Naive thymus-derived CD8-positive, alpha-beta T cell (primary cell): ENCODE measurements at regions not wholly inside any gene's neighbourhood (a gene's known extent, or its start where the extent isn't known, plus 50 kb on each side); places are given as distances from the start of the nearest gene placed in this dataset.
"Not testable (repeated sequence)": the region's sequence is repeated elsewhere in the genome, so short reads cannot be mapped to it uniquely, and the experiment has no call there.

Source experiments
- ATAC-seq, 2 donors: fragments of 150-1000 bp; cut with Tn5 transposase in 1 of 2; sonication (Bioruptor Pico), chemical (Tn5 transposase) in 1 of 2; 1 replicate in 1 of 2; 2 replicates in 1 of 2; pipeline ENCODE4 v1.10.0; 2021; ENCODE audit warnings: mild to moderate bottlenecking in 2 of 2, moderate library complexity in 2 of 2
- POLR2A ChIA-PET: fragments of 350-600 bp; sonication (Branson Sonifier 250); formaldehyde crosslinking; loops from one replicate; lab custom pipeline; 2021; ENCODE audit warnings: antibody characterized with exemption; lab: Charles Lee
- DNase-seq, 10 donors: peaks; one replicate each; pipeline versions ENCODE4 v3.0.0 to v3.0.0-alpha.2; 2020 to 2022
- H3K27ac Mint-ChIP-seq, 10 donors: one replicate each; pipeline ENCODE4 v1.8.0; 2020 to 2022; ENCODE audit warnings: mild to moderate bottlenecking in 10 of 10, mixed read lengths in 10 of 10, moderate library complexity in 4 of 10, inconsistent platforms in 1 of 10
- H3K27me3 Mint-ChIP-seq, 5 donors: one replicate each; pipeline ENCODE4 v1.8.0; 2021 to 2022; ENCODE audit warnings: mixed read lengths in 5 of 5
- H3K36me3 Mint-ChIP-seq, 3 donors: one replicate each; pipeline ENCODE4 v1.8.0; 2020 to 2022; ENCODE audit warnings: mixed read lengths in 3 of 3, mild to moderate bottlenecking in 2 of 3, inconsistent platforms in 1 of 3
- H3K4me1 Mint-ChIP-seq, 4 donors: one replicate each; pipeline ENCODE4 v1.8.0; 2021 to 2022; ENCODE audit warnings: mixed read lengths in 4 of 4
- H3K4me3 Mint-ChIP-seq, 10 donors: one replicate each; pipeline ENCODE4 v1.8.0; 2020 to 2022; ENCODE audit warnings: mild to moderate bottlenecking in 10 of 10, mixed read lengths in 10 of 10, moderate library complexity in 6 of 10, inconsistent platforms in 1 of 10
- H3K9me3 Mint-ChIP-seq, 9 donors: one replicate each; pipeline ENCODE4 v1.8.0; 2020 to 2022; ENCODE audit warnings: mixed read lengths in 9 of 9, mild to moderate bottlenecking in 3 of 9, inconsistent platforms in 1 of 9, moderate library complexity in 1 of 9

DNA sequence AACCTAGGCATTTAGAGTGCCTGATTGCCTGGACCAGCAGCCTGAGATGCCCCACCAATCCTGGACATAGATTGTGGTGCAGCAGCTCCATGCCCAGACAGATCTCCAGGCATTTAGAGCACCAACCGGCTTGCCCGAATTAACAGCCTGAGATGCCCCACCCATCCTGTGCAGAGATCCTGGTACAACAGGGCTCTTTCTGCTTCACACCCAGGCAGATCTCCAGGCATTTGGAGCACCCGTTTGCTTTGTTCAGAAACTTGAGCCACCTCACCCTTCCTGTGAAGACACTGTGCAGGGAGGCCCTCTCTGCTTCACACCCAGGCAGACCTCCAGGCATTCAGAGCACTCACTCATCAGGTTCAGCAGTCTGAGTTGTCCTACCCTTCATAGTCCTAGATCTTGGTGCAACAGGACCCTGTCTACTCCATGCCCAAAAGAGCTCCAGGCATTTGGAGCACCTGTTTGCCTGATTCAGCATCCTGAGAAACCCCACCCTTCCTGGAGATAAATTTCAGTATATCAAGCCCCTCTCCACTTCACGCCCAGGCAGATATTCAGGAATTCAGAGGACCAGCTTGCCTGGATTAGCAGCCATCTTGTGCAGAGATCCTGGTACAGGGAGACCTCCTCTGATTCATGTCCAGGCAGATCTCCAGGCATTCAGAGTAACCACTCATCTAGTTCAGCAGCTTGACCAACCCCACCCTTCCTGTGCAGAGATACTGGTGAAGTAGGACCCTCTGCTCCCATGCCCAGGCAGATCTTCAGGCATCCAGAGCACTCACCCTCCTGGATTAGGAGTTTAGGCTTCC lies 189.2 kb upstream of the FERMT1 start:
- no peak overlapping the region for H3K27ac Mint-ChIP-seq
- peaks cover 0 to 11% (median 2%) of the 10 kb centered on the region in 5 donors for H3K27me3 Mint-ChIP-seq
- no peak for ATAC-seq
- DNase-seq: no peak
- H3K4me1 Mint-ChIP-seq: no peaks in the 10 kb centered on the region
- no peak overlapping the region for H3K4me3 Mint-ChIP-seq
- peaks cover 9 to 49% (median 23%) of the 10 kb centered on the region in 9 donors for H3K9me3 Mint-ChIP-seq
- H3K36me3 Mint-ChIP-seq: no peaks in the 10 kb centered on the region
- POLR2A ChIA-PET: no interaction called here

DNA sequence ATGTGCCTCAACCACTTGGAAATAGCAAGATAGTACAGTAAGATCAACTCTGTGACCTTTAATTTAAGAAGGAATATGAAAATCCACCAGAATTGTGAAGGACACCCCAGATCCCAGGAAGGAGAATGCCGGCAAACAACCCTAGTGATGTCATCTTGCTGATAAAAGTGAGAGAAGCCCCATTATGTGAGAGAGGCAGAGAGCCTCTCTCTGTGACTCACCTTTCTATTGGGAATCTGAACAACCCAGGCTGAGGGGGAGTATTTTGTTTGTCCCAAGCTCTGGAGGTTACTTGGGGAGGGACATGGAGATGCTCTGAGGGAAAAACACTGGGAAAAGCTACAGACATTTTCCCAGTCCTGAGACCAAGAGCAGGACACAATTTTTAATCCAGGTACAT lies 188.3 kb upstream of the FERMT1 start:
- DNase-seq (no peak), ATAC-seq (no peak)
- POLR2A ChIA-PET: no interaction called here
- H3K4me3 Mint-ChIP-seq: no peak overlapping the region
- peaks cover 9 to 57% (median 23%) of the 10 kb centered on the region in 9 donors for H3K9me3 Mint-ChIP-seq
- peaks cover 0 to 14% (median 2%) of the 10 kb centered on the region in 5 donors for H3K27me3 Mint-ChIP-seq
- no peak overlapping the region for H3K27ac Mint-ChIP-seq
- no peaks in the 10 kb centered on the region for H3K36me3 Mint-ChIP-seq
- H3K4me1 Mint-ChIP-seq: no peaks in the 10 kb centered on the region

DNA sequence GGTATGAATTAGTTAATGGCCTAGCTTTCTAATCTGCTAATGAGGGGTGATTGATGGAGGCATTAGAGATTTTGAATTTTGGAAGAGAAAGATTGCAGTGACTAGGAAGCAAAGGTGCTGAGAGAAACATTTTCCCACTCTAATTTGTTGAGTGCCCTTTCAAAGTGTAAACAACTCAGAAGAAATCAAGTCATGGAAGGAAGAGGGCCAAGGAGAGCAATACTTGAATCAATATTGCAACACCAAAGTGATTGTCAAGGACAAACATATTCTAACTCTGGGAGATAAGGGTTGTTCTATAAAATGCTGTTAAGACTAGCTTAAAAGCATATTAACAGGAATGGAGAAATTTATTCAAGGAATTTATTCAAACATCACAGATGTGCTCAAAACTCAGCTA lies 182.7 kb upstream of the FERMT1 start:
- Mint-ChIP-seq H3K36me3 (peaks cover 0 to 8% (median 0%) of the 10 kb centered on the region in 3 donors), H3K27me3 (peaks cover 0 to 18% (median 2%) of the 10 kb centered on the region in 5 donors), H3K4me3 (no peak overlapping the region), H3K27ac (no peak overlapping the region), H3K9me3 (peaks cover 0 to 39% (median 4%) of the 10 kb centered on the region in 9 donors), H3K4me1 (no peaks in the 10 kb centered on the region)
- DNase-seq: no peak
- POLR2A ChIA-PET: no interaction called here
- no peak for ATAC-seq

DNA sequence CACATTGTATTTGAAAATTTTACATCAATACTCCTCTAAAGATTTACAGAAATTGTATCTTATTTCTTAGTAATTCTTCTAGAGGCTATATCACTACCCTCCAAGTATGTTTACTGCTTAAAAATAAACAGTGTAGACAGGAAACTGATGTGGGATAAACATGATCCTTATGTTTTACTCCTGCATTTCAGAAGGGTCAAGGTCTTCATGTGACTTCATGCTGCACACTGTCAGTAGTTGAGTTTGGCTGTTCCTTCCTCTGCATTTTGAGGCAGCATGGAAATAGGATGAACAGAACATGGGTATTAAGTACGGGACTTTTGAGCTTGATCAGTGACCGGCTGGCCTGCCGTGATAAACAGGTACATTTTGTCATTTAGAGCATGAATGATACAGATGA lies 179.2 kb upstream of the FERMT1 start:
- peaks cover 0 to 8% (median 0%) of the 10 kb centered on the region in 3 donors for H3K36me3 Mint-ChIP-seq
- no peaks in the 10 kb centered on the region for H3K4me1 Mint-ChIP-seq
- POLR2A ChIA-PET: no interaction called here
- no peak for DNase-seq
- peaks cover 0 to 31% (median 4%) of the 10 kb centered on the region in 9 donors for H3K9me3 Mint-ChIP-seq
- ATAC-seq: no peak
- no peak overlapping the region for H3K27ac Mint-ChIP-seq
- no peak overlapping the region for H3K4me3 Mint-ChIP-seq
- peaks cover 0 to 9% (median 2%) of the 10 kb centered on the region in 5 donors for H3K27me3 Mint-ChIP-seq

DNA sequence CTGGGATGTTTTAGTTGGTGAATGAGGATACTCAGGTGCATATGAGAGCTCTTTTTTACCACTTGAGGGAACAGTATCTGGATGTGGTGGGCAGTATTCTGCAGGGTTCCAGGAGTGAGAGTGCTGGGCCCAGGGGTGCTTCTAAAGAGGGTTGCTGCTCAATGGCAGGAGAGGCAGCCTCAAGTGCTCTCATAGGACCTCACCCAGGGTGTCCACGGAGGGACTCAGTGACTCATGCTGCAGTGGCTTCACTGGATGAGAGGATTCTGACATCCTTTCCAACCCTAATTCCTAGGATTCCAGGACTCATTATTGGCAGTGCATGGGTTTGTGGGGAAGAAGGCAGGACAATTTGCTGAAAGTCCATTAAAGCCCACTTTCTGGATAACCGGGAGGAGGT lies 176.6 kb upstream of the FERMT1 start:
- H3K4me3 Mint-ChIP-seq: no peak overlapping the region
- no peak overlapping the region for H3K27ac Mint-ChIP-seq
- H3K9me3 Mint-ChIP-seq: peaks cover 0 to 22% (median 4%) of the 10 kb centered on the region in 9 donors
- POLR2A ChIA-PET: no interaction called here
- no peaks in the 10 kb centered on the region for H3K4me1 Mint-ChIP-seq
- H3K27me3 Mint-ChIP-seq: peaks cover 1 to 14% (median 5%) of the 10 kb centered on the region in 5 donors
- H3K36me3 Mint-ChIP-seq: peaks cover 0 to 8% (median 0%) of the 10 kb centered on the region in 3 donors
- ATAC-seq (no peak), DNase-seq (no peak)

DNA sequence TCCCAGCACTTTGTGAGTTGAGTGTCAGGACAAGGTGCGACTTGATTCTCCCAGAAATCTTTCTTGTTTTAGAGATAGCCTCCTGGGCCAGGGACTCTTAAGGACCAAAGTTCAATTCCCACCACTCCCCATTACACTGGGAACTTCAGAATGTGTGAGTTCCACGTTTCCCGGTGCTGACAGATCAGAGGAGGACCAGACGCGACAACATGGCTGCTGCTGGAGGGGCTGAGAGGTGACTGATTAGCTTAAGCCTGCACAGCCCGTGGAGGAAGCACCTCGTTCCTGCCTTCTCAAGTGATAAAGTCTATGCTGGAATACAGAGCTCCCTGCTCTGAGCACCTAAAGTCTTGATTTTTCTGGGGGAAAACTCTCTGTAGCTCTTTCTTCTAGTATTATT lies 175.2 kb upstream of the FERMT1 start:
- POLR2A ChIA-PET: no interaction called here
- Mint-ChIP-seq H3K36me3 (peaks cover 0 to 4% (median 0%) of the 10 kb centered on the region in 3 donors), H3K27me3 (peaks cover 1 to 7% (median 5%) of the 10 kb centered on the region in 5 donors), H3K27ac (no peak overlapping the region), H3K4me1 (no peaks in the 10 kb centered on the region), H3K9me3 (peaks cover 0 to 8% (median 3%) of the 10 kb centered on the region in 9 donors), H3K4me3 (no peak overlapping the region)
- ATAC-seq (no peak), DNase-seq (no peak)

DNA sequence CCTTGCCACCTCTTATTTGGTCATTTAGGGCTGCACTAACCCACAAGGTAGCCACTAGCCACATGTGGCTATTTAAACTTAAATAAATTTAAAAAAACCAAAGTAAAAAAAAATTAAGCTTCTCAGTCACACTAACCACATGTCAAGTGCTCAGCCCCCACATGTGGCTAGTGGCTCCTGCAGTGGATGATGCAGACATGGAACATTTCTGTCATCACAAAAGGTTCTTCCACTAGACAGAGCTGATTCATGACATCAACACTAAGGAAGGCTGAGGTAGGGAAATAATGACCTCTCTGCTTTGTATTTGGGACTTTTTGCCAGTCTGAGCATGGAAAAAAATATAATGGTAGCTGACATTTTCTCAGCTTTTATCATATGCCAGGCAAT lies 173.0 kb upstream of the FERMT1 start:
- Mint-ChIP-seq H3K36me3 (no peaks in the 10 kb centered on the region), H3K4me1 (no peaks in the 10 kb centered on the region), H3K4me3 (no peak overlapping the region), H3K27me3 (peaks cover 1 to 9% (median 7%) of the 10 kb centered on the region in 5 donors), H3K9me3 (peaks cover 0 to 8% (median 0%) of the 10 kb centered on the region in 9 donors), H3K27ac (no peak overlapping the region)
- POLR2A ChIA-PET: no interaction called here
- DNase-seq (no peak), ATAC-seq (no peak)

DNA sequence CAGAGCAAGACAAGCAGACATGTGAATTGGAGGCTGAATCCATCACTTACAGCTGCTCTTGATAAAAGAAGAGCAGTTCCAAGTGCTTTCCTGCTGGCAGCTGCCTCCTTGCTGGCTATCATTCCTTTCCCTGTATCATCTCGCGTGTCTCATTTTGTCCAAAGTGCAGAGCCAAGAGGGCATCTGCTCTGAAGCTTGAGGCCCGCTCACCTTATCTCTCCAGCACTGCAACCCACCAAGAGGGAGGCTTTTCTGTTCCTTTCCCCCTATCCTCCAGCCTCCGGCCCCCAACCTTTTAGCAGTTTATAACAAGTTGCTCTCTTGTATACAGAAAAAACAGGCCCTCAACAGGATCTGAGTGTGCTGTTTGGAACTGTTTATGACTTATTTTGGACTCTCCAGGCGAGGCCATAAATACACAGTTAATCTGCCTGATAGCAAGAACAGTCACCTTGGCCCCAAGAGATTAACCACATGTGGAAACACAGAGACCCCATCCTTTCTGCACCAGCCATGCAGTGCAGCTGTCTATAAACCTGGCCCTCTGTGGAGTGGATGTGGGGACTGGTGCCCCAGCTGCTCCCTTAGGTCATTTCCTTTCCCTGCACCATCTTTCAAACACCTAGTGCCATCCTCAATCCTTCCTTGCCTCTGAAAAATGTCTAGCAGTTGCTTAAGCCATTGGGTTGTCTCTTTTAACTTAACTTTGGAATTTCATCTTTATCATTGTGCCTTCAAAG lies 172.5 kb upstream of the FERMT1 start:
- no peak for DNase-seq
- no peak for ATAC-seq
- Mint-ChIP-seq H3K4me1 (no peaks in the 10 kb centered on the region), H3K9me3 (peaks cover 0 to 8% (median 3%) of the 10 kb centered on the region in 9 donors), H3K36me3 (no peaks in the 10 kb centered on the region), H3K27me3 (peaks cover 1 to 10% (median 7%) of the 10 kb centered on the region in 5 donors), H3K4me3 (no peak overlapping the region), H3K27ac (peak overlapping the region in 1 of 10 donors; percentile 53)
- POLR2A ChIA-PET: no interaction called here

DNA sequence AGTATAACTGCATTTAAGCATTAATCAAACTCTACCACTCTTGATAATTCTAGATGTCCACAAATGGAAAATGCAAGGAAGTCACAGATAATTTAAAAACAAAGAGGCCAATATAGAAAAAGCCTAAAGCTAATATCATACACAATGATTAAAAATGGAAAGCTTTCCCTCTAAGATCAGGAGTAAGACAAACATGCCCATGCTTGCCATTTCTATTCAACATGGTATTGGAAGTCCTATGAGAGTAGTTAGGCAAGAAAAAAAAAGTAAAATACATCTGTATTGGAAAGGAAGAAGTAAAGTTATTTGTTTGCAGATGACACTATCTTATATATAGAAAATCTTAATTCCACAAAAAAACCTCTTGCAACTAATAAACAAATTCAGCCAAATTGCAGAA lies 164.6 kb upstream of the FERMT1 start:
- no peak for DNase-seq
- Mint-ChIP-seq H3K27ac (no peak overlapping the region), H3K4me3 (no peak overlapping the region), H3K9me3 (peaks cover 2 to 28% (median 19%) of the 10 kb centered on the region in 9 donors), H3K36me3 (peaks cover 0 to 16% (median 0%) of the 10 kb centered on the region in 3 donors), H3K4me1 (no peaks in the 10 kb centered on the region), H3K27me3 (peaks cover 0 to 4% (median 2%) of the 10 kb centered on the region in 5 donors)
- ATAC-seq: no peak
- POLR2A ChIA-PET: no interaction called here

DNA sequence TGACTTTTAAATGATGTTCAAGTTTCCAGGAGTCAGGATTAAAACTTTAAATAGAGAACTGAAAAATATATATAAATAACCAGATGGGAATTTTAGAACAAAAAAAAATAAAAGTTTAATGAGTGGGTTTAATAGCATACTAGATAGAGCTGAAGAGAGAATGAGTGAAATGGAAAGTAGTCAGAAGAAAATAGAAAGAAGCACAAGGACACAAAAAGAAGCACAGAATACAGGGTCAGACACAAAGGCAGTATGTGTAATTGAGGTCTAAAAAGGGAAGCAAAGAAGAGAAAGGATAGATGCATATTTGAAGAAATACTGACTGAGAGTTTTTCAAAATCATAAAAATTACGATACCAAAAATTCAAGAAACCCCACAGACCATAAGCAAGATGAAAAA lies 159.8 kb upstream of the FERMT1 start:
- DNase-seq (no peak), ATAC-seq (no peak)
- H3K4me3 Mint-ChIP-seq: no peak overlapping the region
- peaks cover 2 to 37% (median 23%) of the 10 kb centered on the region in 9 donors for H3K9me3 Mint-ChIP-seq
- peaks cover 0 to 10% (median 7%) of the 10 kb centered on the region in 5 donors for H3K27me3 Mint-ChIP-seq
- H3K4me1 Mint-ChIP-seq: no peaks in the 10 kb centered on the region
- H3K36me3 Mint-ChIP-seq: peaks cover 0 to 17% (median 0%) of the 10 kb centered on the region in 3 donors
- POLR2A ChIA-PET: no interaction called here
- no peak overlapping the region for H3K27ac Mint-ChIP-seq

DNA sequence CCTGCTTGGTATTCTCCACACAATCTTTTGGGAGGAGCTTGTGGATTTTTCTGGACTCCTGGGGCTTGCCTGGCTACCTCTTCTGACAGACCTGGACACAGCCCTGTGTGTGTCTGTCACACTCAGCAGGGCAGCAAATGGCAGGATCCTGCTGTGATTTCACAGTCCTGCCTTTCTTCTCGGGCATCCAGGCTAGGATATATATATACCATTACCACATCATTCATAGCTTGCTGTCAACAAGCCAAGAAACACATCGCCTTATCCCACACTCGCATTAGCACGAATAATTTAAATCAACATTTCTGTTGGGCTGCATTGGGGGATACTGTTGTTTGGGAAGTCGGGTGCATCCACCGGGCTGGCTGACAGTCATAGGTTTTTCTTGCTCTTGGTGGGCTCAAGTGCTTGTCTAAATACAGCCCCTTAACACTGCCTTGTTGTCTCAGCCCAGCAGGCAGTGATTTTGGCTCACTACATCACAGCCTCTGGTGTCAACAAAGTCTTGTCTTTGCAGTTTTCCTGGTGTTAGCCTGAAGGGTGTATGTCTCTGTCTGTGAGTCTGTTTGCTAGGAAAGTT lies 154.9 kb upstream of the FERMT1 start:
- POLR2A ChIA-PET: no interaction called here
- Mint-ChIP-seq H3K27ac (no peak overlapping the region), H3K4me3 (no peak overlapping the region), H3K27me3 (peaks cover 0 to 10% (median 9%) of the 10 kb centered on the region in 5 donors), H3K9me3 (peaks cover 0 to 22% (median 7%) of the 10 kb centered on the region in 9 donors), H3K36me3 (peaks cover 0 to 4% (median 0%) of the 10 kb centered on the region in 3 donors), H3K4me1 (no peaks in the 10 kb centered on the region)
- DNase-seq: no peak
- no peak for ATAC-seq

DNA sequence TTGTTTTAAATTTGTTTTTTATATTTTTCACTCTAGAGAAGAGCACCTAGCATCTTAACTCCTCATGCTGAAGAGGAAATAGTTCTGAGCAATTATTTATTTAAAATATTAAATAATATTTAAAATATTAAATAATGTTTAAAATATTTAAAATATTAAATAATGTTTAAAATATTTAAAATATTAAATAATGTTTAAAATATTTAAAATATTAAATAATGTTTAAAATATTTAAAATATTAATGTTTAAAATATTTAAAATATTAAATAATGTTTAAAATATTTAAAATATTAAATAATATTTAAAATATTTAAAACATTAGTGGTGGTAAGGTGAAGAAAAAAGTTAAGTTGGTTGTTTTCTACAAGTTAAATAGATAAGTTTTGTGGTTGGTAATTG lies 147.6 kb upstream of the FERMT1 start:
- DNase-seq, ATAC-seq, POLR2A ChIA-PET, H3K36me3 Mint-ChIP-seq, H3K4me1 Mint-ChIP-seq, H3K27ac Mint-ChIP-seq, H3K9me3 Mint-ChIP-seq, H3K4me3 Mint-ChIP-seq: not testable (repeated sequence)
- peaks cover 0 to 10% (median 1%) of the 10 kb centered on the region in 5 donors for H3K27me3 Mint-ChIP-seq
